ENCODE measurements at regions not wholly inside any gene's neighbourhood (a gene's known extent, or its start where the extent isn't known, plus 50 kb on each side); places are given as distances from the start of the nearest gene placed in this dataset.

GRCh38 chr12:61780435-61780834 is 479.8 kb upstream of the USP15 start:
- POLR2A ChIA-PET (ENCODE audit: partially characterized antibody): no interaction called here

More at GRCh38 chr12:61780435-61780834, 479.8 kb upstream of the USP15 start:
- Histone ChIP-seq H3K23me2 (ENCODE audit: low read depth, low read length) (no peaks in the 10 kb centered on the region), H2AK5ac (ENCODE audit: low read depth, low read length) (no peak overlapping the region), H2AFZ (ENCODE audit: low read length) (no peak overlapping the region), H2BK12ac (ENCODE audit: low read depth, low read length) (no peak overlapping the region), H3K79me1 (ENCODE audit: low read depth, low read length) (no peaks in the 10 kb centered on the region), H4K20me1 (replicated peaks in 1 of 2; ENCODE audit: control insufficient read depth in 1 of 2, insufficient read depth in 2 of 2, low read length in 2 of 2) (no peaks in the 10 kb centered on the region), H4K5ac (ENCODE audit: insufficient read length, low read depth, low read length) (no peak overlapping the region), H3K4me3 (ENCODE audit: extremely low read depth in 1 of 4, insufficient read depth in 2 of 4, low read depth in 3 of 4, low read length in 4 of 4) (peak overlapping the region in 1 of 4 experiments; percentile 20; a peak in 1 of 8 replicates), H3K79me2 (ENCODE audit: control insufficient read depth in 1 of 2, insufficient read depth in 2 of 2, low read length in 2 of 2) (no peaks in the 10 kb centered on the region), H4K91ac (replicated peaks; ENCODE audit: insufficient read length, low read length) (no peak overlapping the region), H2BK5ac (ENCODE audit: low read depth, low read length) (no peak overlapping the region), H3K9ac (replicated peaks in 1 of 4; ENCODE audit: extremely low read depth in 1 of 4, low read depth in 3 of 4, low read length in 3 of 4) (no peak overlapping the region), H3K36me3 (ENCODE audit: control insufficient read depth in 2 of 4, insufficient read depth in 4 of 4, low read length in 3 of 4) (no peaks in the 10 kb centered on the region), H3K27me3 (replicated peaks in 1 of 4; ENCODE audit: control insufficient read depth in 3 of 4, extremely low read depth in 1 of 4, insufficient read depth in 3 of 4, low read length in 3 of 4) (peaks cover 0 to 2% (median 0%) of the 10 kb centered on the region in 4 experiments; a peak in 2 of 7 replicates), H3K27ac (ENCODE audit: low read depth, low read length) (no peak overlapping the region), H3K4me2 (ENCODE audit: insufficient read depth in 1 of 2, low read depth in 2 of 2, low read length in 2 of 2) (peak overlapping the region; percentile 9 to 19; a peak in 2 of 4 replicates), H3K9me3 (ENCODE audit: insufficient read depth in 2 of 2, low read depth in 1 of 2, low read length in 1 of 2) (no peaks in the 10 kb centered on the region; a peak in 1 of 4 replicates), H4K8ac (ENCODE audit: extremely low read depth, insufficient read depth, low read length) (no peak overlapping the region), H3K56ac (replicated peaks; ENCODE audit: insufficient read length, low read depth, low read length) (no peak overlapping the region), H2BK120ac (replicated peaks; ENCODE audit: low read depth, low read length) (no peak overlapping the region), H3K18ac (ENCODE audit: extremely low read depth, low read length) (no peak overlapping the region), H2BK15ac (ENCODE audit: low read length) (no peak overlapping the region), H3K4ac (replicated peaks; ENCODE audit: insufficient read length, low read depth, low read length) (no peak overlapping the region), H2BK20ac (ENCODE audit: low read length) (no peak overlapping the region), H3K23ac (ENCODE audit: insufficient read length) (no peak overlapping the region), H3K4me1 (replicated peaks in 1 of 4; ENCODE audit: control insufficient read depth in 3 of 4, insufficient read depth in 4 of 4, low read length in 3 of 4) (peaks cover 0 to 16% (median 4%) of the 10 kb centered on the region in 4 experiments; a peak in 3 of 7 replicates), H3K14ac (ENCODE audit: insufficient read length) (no peak overlapping the region)
- CTCF ChIA-PET (ENCODE audit: partially characterized antibody): no interaction called here
- TF ChIP-seq TCF12 (IDR thresholded peaks at IDR 0.05; ENCODE audit: low read depth, low read length): 0 out of 2 replicates have a peak, but pooled peaks have one; percentile 40
- no peak for TF ChIP-seq ASH2L (IDR thresholded peaks at IDR 0.05; ENCODE audit: low read length)
- TF ChIP-seq CHD2 (IDR thresholded peaks at IDR 0.05; ENCODE audit: low read length): no peak
- TF ChIP-seq TEAD4 (IDR thresholded peaks at IDR 0.05; ENCODE audit: low read depth, low read length): no peak
- no peak for TF ChIP-seq POLR2A (IDR thresholded peaks at IDR 0.05; ENCODE audit: control extremely low read depth in 1 of 2, low read depth in 2 of 2, low read length in 2 of 2)
- WGBS, 2 experiments (ENCODE audit: extremely low coverage in 1 of 2, insufficient coverage in 1 of 2, insufficient read length in 1 of 2, insufficient replicate concordance in 2 of 2, low coverage in 1 of 2, low lambda C conversion rate in 2 of 2, missing lambda C conversion rate in 1 of 2): 53% methylated on average over 1 of the region's 1 CpG; no CpG with 5 or more reads in 1 of the 2 experiments
- no peak for FAIRE-seq
- DNase-seq (ENCODE audit: low read depth in 1 of 2, low spot score in 2 of 2): no peak
